Neural progenitor cell (in vitro differentiated cells): ENCODE measurements at regions not wholly inside any gene's neighbourhood (a gene's known extent, or its start where the extent isn't known, plus 50 kb on each side); places are given as distances from the start of the nearest gene placed in this dataset.

ENCODE experiments used
- DNase-seq: peaks from one replicate; pipeline ENCODE4 v3.0.0-alpha.2; 2016; ENCODE audit warnings: low spot score
- H2AFZ ChIP-seq: fragments of 200-600 bp; sonication (generic); replicated peaks from 2 replicates; pipeline ENCODE4 v1.6.1; 2016; ENCODE audit warnings: antibody characterized with exemption
- H3F3A ChIP-seq: fragments of 200-600 bp; sonication (generic); 2 replicates; pipeline ENCODE4 v1.6.1; 2016; ENCODE audit warnings: antibody characterized with exemption, low read depth
- H3K27ac ChIP-seq: fragments of 200-600 bp; sonication (generic); 2 replicates; pipeline ENCODE4 v1.5.1; 2016; ENCODE audit warnings: mild to moderate bottlenecking
- H3K27me3 ChIP-seq: fragments of 200-600 bp; sonication (generic); 2 replicates; pipeline ENCODE4 v1.6.1; 2016; ENCODE audit warnings: mild to moderate bottlenecking, moderate library complexity
- H3K36me3 ChIP-seq: fragments of 200-600 bp; sonication (generic); 2 replicates; pipeline ENCODE4 v1.5.1; 2016
- H3K4me1 ChIP-seq: fragments of 200-600 bp; sonication (generic); 2 replicates; pipeline ENCODE4 v1.6.1; 2016; ENCODE audit warnings: mixed run types
- H3K4me2 ChIP-seq: fragments of 200-600 bp; sonication (generic); 2 replicates; pipeline ENCODE4 v1.6.1; 2016
- H3K4me3 ChIP-seq: fragments of 200-600 bp; sonication (generic); 2 replicates; pipeline ENCODE4 v1.5.1; 2016
- H3K79me2 ChIP-seq: fragments of 200-600 bp; sonication (generic); 2 replicates; pipeline ENCODE4 v1.6.1; 2016; ENCODE audit warnings: low read depth
- H3K9ac ChIP-seq: fragments of 200-600 bp; sonication (generic); 2 replicates; pipeline ENCODE4 v1.6.1; 2016
- H3K9me3 ChIP-seq: fragments of 200-600 bp; sonication (generic); 2 replicates; pipeline ENCODE4 v1.5.1; 2016; ENCODE audit warnings: low read depth
- H4K20me1 ChIP-seq: fragments of 200-600 bp; sonication (generic); 2 replicates; pipeline ENCODE4 v1.6.1; 2016; ENCODE audit warnings: low read depth
- H3K27ac Mint-ChIP-seq: 3 replicates; pipeline ENCODE4 v1.8.0; 2021; ENCODE audit warnings: mixed read lengths
- H3K27me3 Mint-ChIP-seq: 2 replicates; pipeline ENCODE4 v1.8.0; 2022; ENCODE audit warnings: low read depth, mild to moderate bottlenecking, inconsistent platforms, moderate library complexity, mixed read lengths; ENCODE audit not compliant: insufficient read depth
- H3K36me3 Mint-ChIP-seq: 3 replicates; pipeline ENCODE4 v1.8.0; 2021; ENCODE audit warnings: mixed read lengths
- H3K4me1 Mint-ChIP-seq: 3 replicates; pipeline ENCODE4 v1.8.0; 2021; ENCODE audit warnings: mixed read lengths
- H3K4me3 Mint-ChIP-seq: 3 replicates; pipeline ENCODE4 v1.8.0; 2021; ENCODE audit warnings: mild to moderate bottlenecking, moderate library complexity, mixed read lengths
- H3K9me3 Mint-ChIP-seq: 3 replicates; pipeline ENCODE4 v1.8.0; 2020; ENCODE audit warnings: mixed read lengths
- CTCF ChIP-seq: fragments of 200-600 bp; sonication (generic); IDR thresholded peaks from 2 replicates; pipeline ENCODE4 v1.5.1; 2017; ENCODE audit warnings: antibody characterized with exemption, mild to moderate bottlenecking
- EZH2 ChIP-seq: fragments of 200-600 bp; sonication (generic); IDR thresholded peaks from 2 replicates; pipeline ENCODE4 v1.6.1; 2017; ENCODE audit warnings: antibody characterized with exemption, mild to moderate bottlenecking, moderate library complexity
- EZH2phosphoT487 ChIP-seq: fragments of 200-600 bp; sonication (generic); IDR thresholded peaks from 2 replicates; pipeline ENCODE4 v1.6.1; 2017; ENCODE audit warnings: antibody characterized with exemption

GRCh38 chr20:39792334-39792733, 830.2 kb downstream of the DHX35 start:
- H3K79me2 ChIP-seq = no peaks in the 10 kb centered on the region
- H3K36me3 ChIP-seq = no peaks in the 10 kb centered on the region
- no peak overlapping the region for H3K4me2 ChIP-seq
- Mint-ChIP-seq H3K27me3 (no peaks in the 10 kb centered on the region), H3K9me3 (no peaks in the 10 kb centered on the region), H3K27ac (no peak overlapping the region), H3K4me3 (no peak overlapping the region), H3K4me1 (no peaks in the 10 kb centered on the region), H3K36me3 (no peaks in the 10 kb centered on the region)
- H4K20me1 ChIP-seq = no peaks in the 10 kb centered on the region
- no peak overlapping the region for H2AFZ ChIP-seq
- DNase-seq = no peak
- H3K9ac ChIP-seq = no peak overlapping the region
- no peaks in the 10 kb centered on the region for H3F3A ChIP-seq
- no peak for TF ChIP-seq CTCF
- no peak for TF ChIP-seq EZH2
- TF ChIP-seq EZH2phosphoT487 = no peak
- no peaks in the 10 kb centered on the region for H3K9me3 ChIP-seq
- H3K27me3 ChIP-seq = no peaks in the 10 kb centered on the region
- H3K4me1 ChIP-seq = no peaks in the 10 kb centered on the region
- H3K4me3 ChIP-seq = no peak overlapping the region
- H3K27ac ChIP-seq = no peak overlapping the region

- Mint-ChIP-seq H3K27ac (no peak overlapping the region), H3K36me3 (no peaks in the 10 kb centered on the region), H3K27me3 (no peaks in the 10 kb centered on the region), H3K9me3 (no peaks in the 10 kb centered on the region), H3K4me3 (no peak overlapping the region), H3K4me1 (no peaks in the 10 kb centered on the region)
- Histone ChIP-seq H3K79me2 (no peaks in the 10 kb centered on the region), H3F3A (no peaks in the 10 kb centered on the region), H3K27ac (no peak overlapping the region), H2AFZ (no peak overlapping the region), H3K4me3 (no peak overlapping the region), H3K27me3 (no peaks in the 10 kb centered on the region), H3K4me2 (no peak overlapping the region), H3K9ac (no peak overlapping the region), H4K20me1 (no peaks in the 10 kb centered on the region), H3K36me3 (no peaks in the 10 kb centered on the region), H3K4me1 (no peaks in the 10 kb centered on the region), H3K9me3 (no peaks in the 10 kb centered on the region)
- DNase-seq = no peak
- TF ChIP-seq CTCF (no peak), EZH2phosphoT487 (no peak), EZH2 (no peak)
Observed at GRCh38 chr20:39789411-39789810, 827.3 kb downstream of the DHX35 start.

- no peaks in the 10 kb centered on the region for H3K79me2 ChIP-seq
- no peaks in the 10 kb centered on the region for H3K9me3 ChIP-seq
- H4K20me1 ChIP-seq = no peaks in the 10 kb centered on the region
- Mint-ChIP-seq H3K4me3 (no peak overlapping the region), H3K27me3 (no peaks in the 10 kb centered on the region), H3K9me3 (peaks cover 4% of the 10 kb centered on the region), H3K36me3 (no peaks in the 10 kb centered on the region), H3K4me1 (no peaks in the 10 kb centered on the region), H3K27ac (no peak overlapping the region)
- no peak overlapping the region for H2AFZ ChIP-seq
- no peaks in the 10 kb centered on the region for H3K36me3 ChIP-seq
- H3K9ac ChIP-seq = no peak overlapping the region
- H3K27ac ChIP-seq = no peak overlapping the region
- no peaks in the 10 kb centered on the region for H3F3A ChIP-seq
- DNase-seq = no peak
- H3K4me3 ChIP-seq = no peak overlapping the region
- no peaks in the 10 kb centered on the region for H3K27me3 ChIP-seq
- H3K4me1 ChIP-seq = no peaks in the 10 kb centered on the region
- no peak for TF ChIP-seq EZH2phosphoT487
- TF ChIP-seq CTCF = no peak
- no peak for TF ChIP-seq EZH2
- no peak overlapping the region for H3K4me2 ChIP-seq
Observed at GRCh38 chr20:39785252-39785917, 823.2 kb downstream of the DHX35 start.
